SK-N-SH (cell line): ENCODE measurements at regions not wholly inside any gene's neighbourhood (a gene's known extent, or its start where the extent isn't known, plus 50 kb on each side); places are given as distances from the start of the nearest gene placed in this dataset.

ENCODE experiments used
- CTCF ChIA-PET: fragments of 300-600, 350-600 bp; formaldehyde crosslinking; extraction: SDS; loops from one replicate; lab custom pipeline; 2021; lab: Yijun Ruan, JAX
- POLR2A ChIA-PET: fragments of 350-600 bp; sonication (Branson Sonifier 250); formaldehyde crosslinking; extraction: SDS; loops from one replicate; lab custom pipeline; 2020; ENCODE audit warnings: antibody characterized with exemption, inconsistent platforms; lab: Yijun Ruan, JAX
- DNase-seq: peaks from one replicate; pipeline ENCODE4 v3.0.0; 2012
- H2AFZ ChIP-seq: fragments of 200-600 bp; sonication (generic); 2 replicates; pipeline ENCODE4 v1.8.1; 2016; ENCODE audit warnings: antibody characterized with exemption, mild to moderate bottlenecking, low read depth
- H3F3A ChIP-seq: fragments of 200-600 bp; sonication (generic); replicated peaks from 2 replicates; pipeline ENCODE3; 2016; ENCODE audit warnings: antibody characterized with exemption, mild to moderate bottlenecking; ENCODE audit not compliant: insufficient read depth
- H3K27ac ChIP-seq, 2 experiments: fragments of 200-500 bp in 1 of 2; fragments of 200-600 bp in 1 of 2; sonication (Bioruptor generic) in 1 of 2; sonication (generic), shearing (Covaris generic) in 1 of 2; 2 replicates each; pipeline versions ENCODE4 v1.5.1 to v1.6.1; 2014 to 2016; ENCODE audit warnings: low read depth in 2 of 2, inconsistent platforms in 1 of 2, low read length in 1 of 2, mild to moderate bottlenecking in 1 of 2, mixed read lengths in 1 of 2
- H3K27me3 ChIP-seq: fragments of 200-600 bp; sonication (generic), shearing (Covaris generic); 2 replicates; pipeline ENCODE4 v1.6.1; 2016; ENCODE audit warnings: mixed run types; ENCODE audit not compliant: insufficient read depth
- H3K36me3 ChIP-seq, 2 experiments: fragments of 200-500 bp in 1 of 2; fragments of 200-600 bp in 1 of 2; sonication (Bioruptor generic) in 1 of 2; sonication (generic) in 1 of 2; replicated peaks in 1 of 2; 2 replicates each; pipeline versions ENCODE3 to v1.5.1; 2014 to 2016; ENCODE audit warnings: low read length in 1 of 2, mild to moderate bottlenecking in 1 of 2; ENCODE audit not compliant: insufficient read depth in 2 of 2, control insufficient read depth in 1 of 2
- H3K4me1 ChIP-seq, 2 experiments: fragments of 200-500 bp in 1 of 2; fragments of 200-600 bp in 1 of 2; sonication (Bioruptor generic) in 1 of 2; sonication (generic), shearing (Covaris generic) in 1 of 2; 2 replicates each; pipeline versions ENCODE4 v1.5.1 to v1.6.1; 2014 to 2016; ENCODE audit warnings: low read depth in 1 of 2, low read length in 1 of 2, mixed run types in 1 of 2; ENCODE audit not compliant: insufficient read depth in 2 of 2, control insufficient read depth in 1 of 2
- H3K4me2 ChIP-seq: fragments of 200-600 bp; sonication (generic), shearing (Covaris generic); 2 replicates; pipeline ENCODE4 v1.6.1; 2017; ENCODE audit warnings: mixed run types
- H3K4me3 ChIP-seq, 2 experiments: fragments of 200-500 bp in 1 of 2; fragments of 200-600 bp in 1 of 2; sonication (Bioruptor generic) in 1 of 2; sonication (generic), shearing (Covaris generic) in 1 of 2; 2 replicates each; pipeline versions ENCODE4 v1.5.1 to v1.8.1; 2014 to 2016; ENCODE audit warnings: low read depth in 2 of 2, inconsistent platforms in 1 of 2, low read length in 1 of 2, mild to moderate bottlenecking in 1 of 2, mixed read lengths in 1 of 2, moderate library complexity in 1 of 2
- H3K79me2 ChIP-seq: fragments of 200-600 bp; sonication (generic); 2 replicates; pipeline ENCODE4 v1.8.1; 2017; ENCODE audit warnings: mild to moderate bottlenecking; ENCODE audit not compliant: insufficient read depth
- H3K9ac ChIP-seq: fragments of 200-600 bp; sonication (generic); 2 replicates; pipeline ENCODE4 v1.6.1; 2017; ENCODE audit warnings: mixed run types
- H3K9me2 ChIP-seq: fragments of 200-600 bp; sonication (generic); 2 replicates; pipeline ENCODE4 v1.6.1; 2017; ENCODE audit warnings: mixed run types
- H3K9me3 ChIP-seq: fragments of 200-600 bp; sonication (generic); 2 replicates; pipeline ENCODE4 v1.6.1; 2017; ENCODE audit warnings: mixed run types, mild to moderate bottlenecking, moderate library complexity
- H4K20me1 ChIP-seq: fragments of 200-600 bp; sonication (generic); 2 replicates; pipeline ENCODE4 v1.6.1; 2017; ENCODE audit warnings: mild to moderate bottlenecking, mixed run types; ENCODE audit not compliant: insufficient read depth
- CHD2 ChIP-seq: fragments of 150-350 bp; IDR thresholded peaks from 2 replicates; pipeline ENCODE4 v1.6.1; 2018; ENCODE audit warnings: low read length; ENCODE audit not compliant: partially characterized antibody
- ELF1 ChIP-seq: IDR thresholded peaks from 2 replicates; pipeline ENCODE4 v1.4.0; 2012
- EZH2phosphoT487 ChIP-seq: fragments of 200-600 bp; sonication (generic); IDR thresholded peaks from 2 replicates; pipeline ENCODE4 v1.6.1; 2017; ENCODE audit warnings: low read depth, mixed run types, mild to moderate bottlenecking, antibody characterized with exemption, moderate library complexity, borderline replicate concordance
- FOXM1 ChIP-seq: IDR thresholded peaks from 2 replicates; pipeline ENCODE4 v1.4.0; 2012; ENCODE audit warnings: low read depth, mild to moderate bottlenecking
- GATA2 ChIP-seq: sonication (generic); formaldehyde crosslinking; IDR thresholded peaks from 2 replicates; pipeline ENCODE4 v1.5.0; 2020; ENCODE audit warnings: mild to moderate bottlenecking, missing genetic modification reagents
- JUND ChIP-seq: IDR thresholded peaks from 2 replicates; pipeline ENCODE4 v1.4.0; 2012
- MEF2A ChIP-seq: IDR thresholded peaks from 2 replicates; pipeline ENCODE4 v1.4.0; 2012; ENCODE audit warnings: low read depth, borderline replicate concordance
- NRF1 ChIP-seq: IDR thresholded peaks from 2 replicates; pipeline ENCODE4 v1.6.1; 2012; ENCODE audit warnings: low read depth, mild to moderate bottlenecking, low read length
- PBX3 ChIP-seq: IDR thresholded peaks from 2 replicates; pipeline ENCODE4; 2012
- RFX5 ChIP-seq: IDR thresholded peaks from 2 replicates; pipeline ENCODE4 v1.6.1; 2012; ENCODE audit warnings: mild to moderate bottlenecking, improper control_type of control experiment, low read length
- RXRA ChIP-seq: IDR thresholded peaks from 2 replicates; pipeline ENCODE4 v1.4.0; 2012; ENCODE audit warnings: low read depth, mild to moderate bottlenecking, borderline replicate concordance
- SIN3A ChIP-seq: IDR thresholded peaks from 2 replicates; pipeline ENCODE4 v1.6.1; 2012; ENCODE audit warnings: low read depth, mild to moderate bottlenecking, low read length, moderate library complexity, borderline replicate concordance
- SMC3 ChIP-seq: IDR thresholded peaks from 2 replicates; pipeline ENCODE4 v1.6.1; 2012; ENCODE audit warnings: low read depth, low read length, improper control_type of control experiment
- TAF1 ChIP-seq: IDR thresholded peaks from 2 replicates; pipeline ENCODE4 v1.6.1; 2012; ENCODE audit warnings: low read depth, mild to moderate bottlenecking, low read length, moderate library complexity, borderline replicate concordance
- USF1 ChIP-seq: IDR thresholded peaks from 2 replicates; pipeline ENCODE4 v1.4.0; 2012; ENCODE audit warnings: low read depth, borderline replicate concordance
- YY1 ChIP-seq: IDR thresholded peaks from 2 replicates; pipeline ENCODE4 v1.4.0; 2012; ENCODE audit warnings: low read depth, mild to moderate bottlenecking
- WGBS: methylation state at CpG from one replicate; pipeline ENCODE4 v1.1.6; 2017; ENCODE audit warnings: low lambda C conversion rate; 5-methylcytosine and 5-hydroxymethylcytosine counted together
- TF ChIP-seq, protein P1 (sequence below): IDR thresholded peaks from 2 replicates; pipeline ENCODE4 v1.4.0; 2012; ENCODE audit warnings: low read depth

DNA sequence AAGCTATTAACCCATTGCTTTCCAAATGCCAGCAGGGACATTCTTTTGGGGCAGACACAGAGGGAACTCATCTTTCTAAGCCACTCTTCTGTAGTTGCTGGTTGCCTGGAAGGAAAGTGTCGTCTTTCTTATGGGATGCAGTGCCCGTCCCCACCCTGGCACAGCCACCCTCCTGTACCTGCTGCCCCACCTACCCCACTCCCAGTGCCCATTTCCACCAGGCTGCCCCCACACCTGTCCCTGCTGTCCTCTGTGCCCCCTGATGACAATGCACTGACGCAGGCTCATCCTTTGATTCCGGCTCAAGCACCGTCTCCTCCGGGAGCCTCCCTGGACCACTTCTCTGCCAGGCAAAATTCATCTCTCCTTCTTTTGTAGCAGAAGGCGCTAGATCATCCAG is 190.4 kb upstream of the CDH5 start (continued):
- no peak for TF ChIP-seq RXRA
- no peak for TF ChIP-seq SMC3
- TF ChIP-seq MEF2A, result no peak
- no peak for TF ChIP-seq SIN3A
- TF ChIP-seq, protein P1, sequence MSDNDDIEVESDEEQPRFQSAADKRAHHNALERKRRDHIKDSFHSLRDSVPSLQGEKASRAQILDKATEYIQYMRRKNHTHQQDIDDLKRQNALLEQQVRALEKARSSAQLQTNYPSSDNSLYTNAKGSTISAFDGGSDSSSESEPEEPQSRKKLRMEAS, result no peak
- no peak for TF ChIP-seq PBX3
- no peak for TF ChIP-seq CHD2
- no peak for TF ChIP-seq RFX5
- TF ChIP-seq JUND, result no peak
- no peak for TF ChIP-seq NRF1

GRCh38 chr16:66175636-66176035 is 190.9 kb upstream of the CDH5 start:
- Histone ChIP-seq H3K36me3 (no peaks in the 10 kb centered on the region), H3K27me3 (no peaks in the 10 kb centered on the region), H3K4me1 (no peaks in the 10 kb centered on the region), H2AFZ (no peak overlapping the region), H3K9me3 (no peaks in the 10 kb centered on the region), H3K27ac (no peak overlapping the region), H3K9me2 (no peaks in the 10 kb centered on the region), H3K9ac (no peak overlapping the region), H3K79me2 (no peaks in the 10 kb centered on the region), H3F3A (no peaks in the 10 kb centered on the region), H3K4me3 (no peak overlapping the region), H4K20me1 (no peaks in the 10 kb centered on the region), H3K4me2 (no peak overlapping the region)
- ChIA-PET POLR2A (no interaction called here), CTCF (interaction anchor here (0.6 kb wide), 1 partner anchor 675 kb away, joined by 3 read pairs; no protein-coding TSS in a partner anchor)
- TF ChIP-seq TAF1 (no peak), USF1 (no peak), RXRA (no peak), ELF1 (no peak), EZH2phosphoT487 (no peak), CHD2 (no peak), MEF2A (no peak), GATA2 (no peak), FOXM1 (no peak), YY1 (no peak)
- TF ChIP-seq, protein P1, result no peak
- WGBS, result 58% methylated on average over 4 of the region's 4 CpGs
- DNase-seq, result no peak
